GM18909 (cell line): ENCODE measurements at regions not wholly inside any gene's neighbourhood (a gene's known extent, or its start where the extent isn't known, plus 50 kb on each side); places are given as distances from the start of the nearest gene placed in this dataset.
A peak's percentile ranks its signal among the peaks of the same experiment; 100 is the strongest.
"Not testable (repeated sequence)": the region's sequence is repeated elsewhere in the genome, so short reads cannot be mapped to it uniquely, and the experiment has no call there.

Experiments used
- ATAC-seq: cut with Tn5 transposase; IDR thresholded peaks from one replicate; pipeline ENCODE4 v1.9.1; 2021; ENCODE audit warnings: mild to moderate bottlenecking; ENCODE audit not compliant: unreplicated experiment, poor library complexity

DNA sequence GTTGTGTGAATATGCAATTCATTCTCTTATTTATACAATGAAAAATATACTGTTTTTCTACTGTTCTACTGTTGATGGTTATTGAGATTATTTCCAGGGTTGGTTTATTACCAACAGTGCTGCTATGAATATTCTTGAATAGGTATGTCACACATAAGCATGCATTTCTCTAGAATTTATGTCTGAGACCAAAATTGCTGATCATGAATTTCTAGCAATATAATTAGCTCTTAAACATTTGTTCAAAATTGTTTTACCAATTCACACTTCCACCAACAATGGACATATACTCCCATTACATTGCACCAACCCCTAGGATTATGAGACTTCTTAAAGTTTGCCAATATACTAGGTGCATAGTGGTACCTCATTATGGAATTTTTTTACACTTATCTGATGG is 164.1 kb upstream of the KCNQ5 start:
- no peak for ATAC-seq

GRCh38 chr6:72458521-72458920 is 163.3 kb upstream of the KCNQ5 start:
- ATAC-seq = no peak

DNA sequence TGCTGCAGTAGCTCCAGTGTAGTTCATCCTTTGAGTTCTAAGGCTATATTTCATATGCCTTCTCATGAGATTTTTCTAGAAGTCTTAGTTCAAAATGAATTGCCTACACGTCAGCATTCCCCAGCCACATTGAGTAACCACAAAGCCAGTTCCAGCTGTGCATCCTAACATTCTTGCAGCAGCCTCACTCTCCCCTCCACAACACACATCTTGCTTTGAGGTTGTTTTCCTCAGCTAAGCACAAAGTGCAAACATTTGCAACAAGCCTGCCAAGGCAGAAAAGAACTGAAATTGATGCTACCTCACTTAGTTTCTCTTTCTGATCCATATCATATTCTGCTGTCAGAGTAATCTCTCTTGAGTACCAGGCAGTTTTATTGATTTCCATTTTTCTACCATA is 160.7 kb upstream of the KCNQ5 start:
- no peak for ATAC-seq

DNA sequence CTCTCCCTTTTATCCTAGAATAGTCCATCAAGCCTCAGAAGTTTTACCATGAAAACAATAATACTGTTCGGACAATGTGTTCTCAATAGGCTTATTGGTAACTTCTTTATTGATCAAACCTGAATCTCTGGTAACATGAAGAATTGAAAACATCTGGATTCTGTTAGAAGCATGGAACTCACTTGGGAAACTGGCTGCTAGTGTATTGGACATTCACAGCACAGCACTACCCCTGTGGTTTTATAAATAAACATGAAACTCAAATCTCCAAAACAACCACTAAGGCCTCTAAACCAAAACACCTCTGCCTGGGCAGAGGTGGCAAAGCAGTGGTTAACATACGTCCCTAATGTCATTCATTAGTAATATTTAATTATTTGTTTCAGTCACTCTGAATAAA is 157.6 kb upstream of the KCNQ5 start:
- no peak for ATAC-seq

- ATAC-seq = no peak
Observed at GRCh38 chr6:72464791-72465691, 156.8 kb upstream of the KCNQ5 start.

DNA sequence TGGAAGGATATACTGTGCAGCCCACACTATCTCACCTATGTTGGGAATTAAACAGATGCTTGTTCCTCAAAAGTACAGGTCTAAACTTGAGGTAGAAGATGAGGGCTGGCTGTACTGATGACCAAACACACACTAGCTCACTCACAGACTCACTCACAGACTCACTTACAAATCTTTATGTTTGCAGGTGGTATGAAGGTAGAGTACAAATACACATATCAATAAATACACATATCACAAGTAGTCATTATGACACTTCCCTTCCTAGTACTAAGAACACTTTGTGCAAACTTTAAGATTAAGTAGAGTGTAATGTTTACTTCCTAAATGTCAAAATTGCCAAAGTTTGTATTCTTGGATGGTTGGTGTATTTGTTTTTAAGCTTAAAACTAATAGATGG is 155.4 kb upstream of the KCNQ5 start:
- no peak for ATAC-seq

DNA sequence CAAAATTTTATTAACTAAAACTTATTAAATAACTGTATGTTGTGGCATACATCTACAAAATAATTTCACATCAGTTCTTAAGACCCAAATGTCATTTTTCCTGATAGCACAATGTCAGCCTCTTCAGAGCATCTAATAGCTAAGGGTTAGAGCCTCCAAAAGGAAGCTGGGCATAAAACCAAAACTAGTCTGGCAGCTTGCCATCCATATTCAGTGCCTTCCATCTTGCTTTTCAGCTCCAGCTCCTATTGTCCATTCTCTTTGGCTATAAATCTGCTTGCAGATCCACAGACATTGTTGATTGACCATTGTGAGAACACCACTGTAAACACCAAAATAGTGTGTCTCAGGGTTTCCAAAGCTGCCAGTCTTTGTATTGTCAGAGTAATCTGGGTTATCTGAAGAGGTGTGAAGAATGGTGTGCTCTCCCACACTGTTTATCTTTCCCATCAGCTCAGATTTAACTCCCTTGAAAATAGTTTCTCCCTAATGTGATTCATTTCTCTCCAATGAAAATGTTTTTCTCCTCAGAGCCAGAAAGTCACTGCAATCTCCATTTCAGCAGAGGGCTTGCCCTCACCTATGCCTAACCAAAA is 154.8 kb upstream of the KCNQ5 start:
- ATAC-seq = no peak

- not testable (repeated sequence) for ATAC-seq
Observed at GRCh38 chr6:72469406-72469983, 152.4 kb upstream of the KCNQ5 start.

GRCh38 chr6:72476051-72476450 is 145.8 kb upstream of the KCNQ5 start:
- no peak for ATAC-seq

DNA sequence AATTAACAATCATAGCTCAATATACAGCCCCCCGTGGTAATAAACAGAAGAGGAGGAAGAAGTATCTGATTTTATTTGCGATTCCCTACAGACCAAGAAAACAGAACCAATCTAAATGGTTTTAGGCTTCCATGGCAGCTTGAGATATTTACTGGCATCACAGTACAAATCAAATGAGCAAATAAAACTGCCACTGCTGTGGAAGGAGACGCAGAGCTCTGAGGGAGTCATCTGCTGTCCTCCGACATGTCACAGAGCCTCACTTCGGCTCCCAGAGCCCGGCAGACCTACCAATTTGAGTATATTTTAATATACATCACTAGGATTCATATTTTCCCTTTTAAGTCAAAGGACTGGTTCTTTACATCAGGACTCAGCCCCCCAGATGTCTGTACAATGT is 145.2 kb upstream of the KCNQ5 start:
- no peak for ATAC-seq

GRCh38 chr6:72495441-72495840 is 126.4 kb upstream of the KCNQ5 start:
- no peak for ATAC-seq

GRCh38 chr6:72497186-72497585 is 124.7 kb upstream of the KCNQ5 start:
- ATAC-seq = no peak

DNA sequence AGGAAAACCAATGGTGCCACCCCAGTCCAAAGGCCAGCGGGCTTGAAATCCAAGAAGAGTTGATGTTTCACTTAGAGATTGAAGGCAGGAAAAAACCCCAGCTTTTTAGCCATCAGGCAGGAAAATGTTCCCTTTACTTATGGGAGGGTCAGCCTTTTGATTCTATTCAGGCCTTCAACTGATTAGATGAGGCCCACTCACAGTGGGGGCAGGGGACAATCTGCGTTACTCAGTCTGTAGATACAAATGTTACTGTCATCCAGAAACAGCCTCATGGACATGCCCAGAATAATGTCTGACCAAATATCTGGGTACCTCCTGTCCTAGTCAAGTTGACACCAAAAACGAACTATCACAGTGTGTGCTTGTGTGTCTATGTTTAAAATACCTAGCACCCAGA is 121.2 kb upstream of the KCNQ5 start:
- ATAC-seq = no peak

DNA sequence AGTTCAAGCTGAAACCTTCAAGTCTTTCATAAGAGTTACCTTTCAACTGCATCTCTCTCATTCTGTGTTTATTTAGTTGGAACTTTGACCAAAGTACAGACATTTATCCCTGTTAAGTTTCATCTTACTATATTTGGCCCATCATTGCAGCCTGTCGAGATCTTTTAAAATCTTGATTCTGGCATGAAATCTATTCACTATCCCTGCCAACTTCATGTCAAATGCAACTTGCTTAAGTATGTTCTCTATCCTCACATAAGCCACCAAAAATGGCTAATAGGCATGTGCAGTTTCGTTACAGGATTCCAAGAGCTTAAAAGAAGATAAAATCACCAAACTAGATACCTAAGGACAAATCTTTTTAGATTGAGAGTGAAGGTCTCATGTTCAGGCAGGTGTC is 117.5 kb upstream of the KCNQ5 start:
- no peak for ATAC-seq

GRCh38 chr6:72505446-72505845 is 116.4 kb upstream of the KCNQ5 start:
- no peak for ATAC-seq

- ATAC-seq = no peak
Observed at GRCh38 chr6:72519871-72520270, 102.0 kb upstream of the KCNQ5 start.

DNA sequence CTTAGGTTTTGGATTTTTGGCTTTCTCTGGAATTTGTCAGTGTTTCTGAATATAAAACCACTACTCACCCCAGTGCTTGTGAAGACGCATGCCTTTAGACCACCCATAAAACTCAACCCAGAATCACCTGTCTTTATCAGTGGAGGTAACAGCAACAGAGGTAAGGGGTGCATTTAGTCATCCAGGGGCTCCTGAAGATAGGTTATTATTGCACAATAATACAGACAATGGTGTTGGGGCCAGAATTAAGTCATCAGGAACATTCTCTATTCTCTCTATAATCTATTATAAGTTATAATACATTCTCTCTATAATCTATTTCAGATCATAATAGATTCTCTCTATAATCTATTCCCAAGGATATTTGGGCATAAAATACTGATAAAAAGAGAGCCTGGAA is 100.2 kb upstream of the KCNQ5 start:
- no peak for ATAC-seq

- ATAC-seq = peak; percentile 53
Observed at GRCh38 chr6:72522735-72523141, 99.1 kb upstream of the KCNQ5 start.

DNA sequence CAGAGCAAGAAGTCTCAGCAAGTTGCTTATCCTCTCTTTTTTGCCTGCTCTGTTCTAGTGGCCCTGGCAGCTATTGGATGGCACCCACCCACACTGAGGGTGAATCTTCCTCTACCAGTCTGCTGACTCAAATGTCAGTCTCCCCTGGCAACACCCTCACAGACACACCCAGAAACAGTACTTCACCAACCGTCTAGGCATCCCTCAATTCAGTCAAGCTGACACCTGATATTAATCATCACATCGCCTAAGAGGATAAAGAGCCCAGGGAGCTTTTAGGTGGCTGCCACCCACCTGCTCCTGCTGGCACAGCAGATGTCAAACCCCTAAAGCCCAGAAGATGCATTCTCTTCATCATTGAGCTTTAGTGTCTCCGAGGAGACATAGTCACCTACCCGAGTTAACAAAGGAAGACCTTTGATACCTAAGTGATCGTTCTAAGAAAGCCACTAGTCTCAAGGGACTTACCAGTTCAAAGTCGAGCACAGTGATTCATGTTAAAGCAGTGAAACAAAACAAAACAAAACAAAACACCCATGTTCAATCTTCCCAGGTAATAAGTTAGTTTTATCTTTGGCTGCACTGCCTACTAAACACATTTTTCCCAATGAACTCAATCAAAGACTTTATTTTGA is 97.7 kb upstream of the KCNQ5 start:
- ATAC-seq = peak; percentile 67

DNA sequence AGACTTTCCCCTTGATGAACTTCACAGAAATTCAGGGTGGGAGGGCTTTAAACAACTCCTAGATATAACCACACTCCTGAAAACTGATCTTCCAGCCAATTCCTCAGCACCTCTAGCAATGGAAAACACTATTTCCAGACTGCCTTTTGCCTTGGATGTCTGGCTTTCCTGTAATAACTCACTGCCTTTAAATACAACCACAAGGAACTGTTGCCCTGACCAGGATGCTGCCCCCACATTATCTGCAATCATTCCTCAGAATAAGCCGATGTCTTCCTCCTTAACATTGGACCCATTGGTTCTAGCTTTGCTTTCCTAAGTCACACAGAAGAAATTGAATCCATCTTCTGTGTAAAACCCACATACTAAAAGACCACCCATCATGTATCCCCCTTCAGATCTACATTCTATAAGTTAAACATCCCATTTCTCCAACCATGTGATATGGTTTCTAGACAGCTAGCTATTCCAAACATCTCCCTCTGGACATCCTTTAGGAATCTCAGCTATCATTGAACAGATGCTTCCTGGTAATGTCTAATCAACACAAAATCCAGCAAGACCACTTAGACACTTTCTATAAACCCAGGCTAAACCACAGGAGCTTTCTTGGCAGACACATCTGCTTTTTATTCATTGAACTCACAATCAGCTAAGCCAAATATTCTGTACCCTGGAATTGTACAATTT is 95.9 kb upstream of the KCNQ5 start:
- ATAC-seq = no peak

DNA sequence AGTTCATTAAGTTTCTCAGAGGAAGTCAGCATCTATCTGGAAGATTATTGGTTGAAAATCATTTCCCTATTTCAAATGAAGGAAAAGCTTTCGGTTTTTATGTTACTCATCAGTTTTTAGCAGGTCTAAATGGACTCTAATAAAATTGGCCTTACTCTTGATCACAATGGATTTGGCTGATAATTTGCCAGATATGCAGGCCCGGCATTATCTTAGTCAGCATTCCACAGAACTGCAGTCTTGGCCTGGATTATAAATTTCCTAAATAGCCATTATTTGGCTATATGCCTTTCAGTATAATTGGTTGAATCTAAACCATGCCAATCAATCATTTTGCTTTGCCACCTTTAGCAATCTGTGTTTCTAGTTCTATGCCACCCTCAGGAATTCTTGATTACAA is 91.7 kb upstream of the KCNQ5 start:
- ATAC-seq = no peak
